ENCODE measurements at regions not wholly inside any gene's neighbourhood (a gene's known extent, or its start where the extent isn't known, plus 50 kb on each side); places are given as distances from the start of the nearest gene placed in this dataset.

DNA sequence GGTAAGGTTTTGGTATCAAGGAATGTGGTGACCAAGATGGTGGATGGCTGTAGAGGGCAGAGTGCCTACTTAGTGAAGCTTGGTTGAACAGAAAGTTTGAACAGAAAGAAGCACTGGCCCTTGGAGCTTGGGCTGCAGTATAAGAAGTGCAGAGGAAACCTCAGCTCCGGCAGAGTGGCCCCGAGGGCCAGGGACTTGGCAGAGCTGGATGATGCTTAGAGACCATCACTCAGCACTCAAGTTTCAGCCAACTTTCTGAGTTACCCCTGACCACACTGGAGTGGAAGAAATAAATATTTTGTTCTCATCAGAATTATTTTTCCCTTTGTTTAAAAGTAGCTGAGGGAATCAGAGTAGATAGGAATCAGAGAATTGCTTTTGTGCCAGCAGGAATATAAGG, 336.7 kb downstream of the C7orf25 start:
- TF ChIP-seq, protein P1, sequence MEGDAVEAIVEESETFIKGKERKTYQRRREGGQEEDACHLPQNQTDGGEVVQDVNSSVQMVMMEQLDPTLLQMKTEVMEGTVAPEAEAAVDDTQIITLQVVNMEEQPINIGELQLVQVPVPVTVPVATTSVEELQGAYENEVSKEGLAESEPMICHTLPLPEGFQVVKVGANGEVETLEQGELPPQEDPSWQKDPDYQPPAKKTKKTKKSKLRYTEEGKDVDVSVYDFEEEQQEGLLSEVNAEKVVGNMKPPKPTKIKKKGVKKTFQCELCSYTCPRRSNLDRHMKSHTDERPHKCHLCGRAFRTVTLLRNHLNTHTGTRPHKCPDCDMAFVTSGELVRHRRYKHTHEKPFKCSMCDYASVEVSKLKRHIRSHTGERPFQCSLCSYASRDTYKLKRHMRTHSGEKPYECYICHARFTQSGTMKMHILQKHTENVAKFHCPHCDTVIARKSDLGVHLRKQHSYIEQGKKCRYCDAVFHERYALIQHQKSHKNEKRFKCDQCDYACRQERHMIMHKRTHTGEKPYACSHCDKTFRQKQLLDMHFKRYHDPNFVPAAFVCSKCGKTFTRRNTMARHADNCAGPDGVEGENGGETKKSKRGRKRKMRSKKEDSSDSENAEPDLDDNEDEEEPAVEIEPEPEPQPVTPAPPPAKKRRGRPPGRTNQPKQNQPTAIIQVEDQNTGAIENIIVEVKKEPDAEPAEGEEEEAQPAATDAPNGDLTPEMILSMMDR (IDR thresholded peaks at IDR 0.05; ENCODE audit: insufficient read depth, low read depth, low read length): no peak
- POLR2A ChIA-PET: no interaction called here
- Histone ChIP-seq H3K27me3 (ENCODE audit: control insufficient read depth, insufficient read depth, low read length) (peaks cover 4% of the 10 kb centered on the region), H3K36me3 (ENCODE audit: control insufficient read depth, insufficient read depth, low read length) (no peaks in the 10 kb centered on the region), H3K4me3 (ENCODE audit: low read depth, low read length) (no peak overlapping the region)
- DNase-seq (ENCODE audit: low read depth): no peak
- CTCF ChIA-PET: interaction anchor here (0.8 to 3.1 kb wide), 9 partner anchors 89 to 634 kb away, joined by 3 to 15 read pairs (median 5); no protein-coding TSS in a partner anchor

DNA sequence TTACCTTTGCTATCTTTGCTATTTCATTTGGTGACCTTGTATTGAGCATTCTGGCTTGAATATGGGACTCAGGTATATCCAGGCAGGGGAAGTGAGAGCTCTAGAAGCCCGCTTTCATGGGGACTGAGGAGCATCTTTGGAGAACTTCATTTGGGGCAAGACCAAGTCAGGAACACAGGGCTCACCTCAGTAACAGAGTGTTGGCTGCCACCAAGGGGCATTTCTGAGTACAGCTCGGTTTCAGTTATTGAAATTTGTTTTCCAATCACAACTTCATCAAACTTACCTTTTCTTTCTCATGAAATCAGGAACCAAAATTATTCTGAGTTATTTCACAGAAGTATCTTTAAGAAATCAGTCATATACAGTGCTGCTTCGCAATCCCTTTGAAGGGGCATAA, 337.2 kb downstream of the C7orf25 start:
- Histone ChIP-seq H3K4me3 (ENCODE audit: low read depth, low read length) (no peak overlapping the region), H3K27me3 (ENCODE audit: control insufficient read depth, insufficient read depth, low read length) (peaks cover 5% of the 10 kb centered on the region), H3K36me3 (ENCODE audit: control insufficient read depth, insufficient read depth, low read length) (no peaks in the 10 kb centered on the region)
- ChIA-PET CTCF (interaction anchor here (0.7 to 3.1 kb wide), 8 partner anchors 88 to 634 kb away, joined by 3 to 15 read pairs (median 4); no protein-coding TSS in a partner anchor), POLR2A (no interaction called here)
- TF ChIP-seq, protein P1 (IDR thresholded peaks at IDR 0.05; ENCODE audit: insufficient read depth, low read depth, low read length): no peak
- DNase-seq (ENCODE audit: low read depth): no peak

DNA sequence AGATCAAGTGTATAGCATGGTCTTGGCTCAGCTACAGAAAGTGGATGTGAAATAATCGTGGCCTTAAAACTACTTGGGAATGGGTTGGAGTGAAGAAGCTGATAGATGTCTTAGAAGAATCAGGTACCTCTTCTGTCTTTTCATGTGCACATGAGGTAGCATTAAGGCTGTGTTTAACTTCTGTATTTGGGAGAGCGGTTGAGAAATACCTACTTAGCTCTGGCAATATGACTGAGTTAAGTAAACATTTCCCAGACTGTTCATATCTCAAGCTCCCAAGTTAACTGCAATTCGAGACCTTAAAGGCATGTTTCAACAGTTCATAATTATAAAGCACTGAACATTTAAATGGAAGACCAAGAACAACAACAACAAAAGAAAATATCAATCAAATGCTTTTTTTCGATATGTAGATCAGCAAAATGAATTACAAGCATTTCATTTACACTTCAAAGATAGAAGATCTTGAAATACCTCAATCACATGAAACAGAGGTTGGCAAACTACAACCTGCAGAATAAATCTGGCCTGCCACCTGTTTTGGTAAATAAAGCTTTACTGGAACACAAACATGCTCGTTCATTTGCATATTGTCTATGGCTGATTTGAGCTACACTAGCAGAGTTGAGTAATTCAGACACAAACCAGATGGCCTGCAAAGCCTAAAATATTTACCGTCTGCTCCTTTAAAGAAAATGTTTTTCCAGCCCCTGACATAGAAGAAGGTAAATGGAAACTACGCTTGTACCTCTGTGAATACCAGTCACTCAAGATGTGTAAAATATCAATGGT, 337.1 kb upstream of the GLI3 start:
- Histone ChIP-seq H3K4me3 (ENCODE audit: low read depth, low read length) (no peak overlapping the region), H3K27me3 (ENCODE audit: control insufficient read depth, insufficient read depth, low read length) (peaks cover 5% of the 10 kb centered on the region), H3K36me3 (ENCODE audit: control insufficient read depth, insufficient read depth, low read length) (no peaks in the 10 kb centered on the region)
- ChIA-PET CTCF (interaction anchor here (0.7 to 3.1 kb wide), 8 partner anchors 117 to 633 kb away, joined by 3 to 15 read pairs (median 4); no protein-coding TSS in a partner anchor), POLR2A (interaction anchor here (0.6 to 0.7 kb wide), 2 partner anchors 295 to 811 kb away, joined by 3 to 5 read pairs; no protein-coding TSS in a partner anchor)
- TF ChIP-seq, protein P1 (IDR thresholded peaks at IDR 0.05; ENCODE audit: insufficient read depth, low read depth, low read length): no peak
- DNase-seq (ENCODE audit: low read depth): no peak

DNA sequence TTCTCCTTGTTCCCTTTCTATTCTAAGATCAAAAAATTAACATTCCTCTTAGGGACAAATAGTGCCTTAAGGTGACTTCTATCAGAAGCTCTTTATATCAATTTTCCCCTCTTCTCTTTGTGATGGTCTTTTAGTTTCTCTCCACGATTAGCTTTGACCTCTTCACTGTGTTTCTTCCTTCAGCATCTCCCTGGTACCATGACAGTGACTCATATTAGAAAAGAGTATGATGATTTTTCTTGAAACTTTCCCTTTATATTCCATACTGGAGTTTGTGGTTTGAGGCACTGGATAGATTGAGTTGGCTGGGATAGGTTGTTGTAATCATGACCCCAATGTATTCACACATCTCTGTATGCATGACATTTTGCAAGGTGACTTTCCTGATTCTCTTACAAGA, 335.6 kb upstream of the GLI3 start:
- Histone ChIP-seq H3K4me3 (ENCODE audit: low read depth, low read length) (no peak overlapping the region), H3K27me3 (ENCODE audit: control insufficient read depth, insufficient read depth, low read length) (peaks cover 5% of the 10 kb centered on the region), H3K36me3 (ENCODE audit: control insufficient read depth, insufficient read depth, low read length) (no peaks in the 10 kb centered on the region)
- ChIA-PET POLR2A (no interaction called here), CTCF (interaction anchor here (1.4 kb wide), 1 partner anchor 304 kb away, joined by 3 read pairs; no protein-coding TSS in a partner anchor)
- no peak for DNase-seq (ENCODE audit: low read depth)
- TF ChIP-seq, protein P1 (IDR thresholded peaks at IDR 0.05; ENCODE audit: insufficient read depth, low read depth, low read length): no peak

DNA sequence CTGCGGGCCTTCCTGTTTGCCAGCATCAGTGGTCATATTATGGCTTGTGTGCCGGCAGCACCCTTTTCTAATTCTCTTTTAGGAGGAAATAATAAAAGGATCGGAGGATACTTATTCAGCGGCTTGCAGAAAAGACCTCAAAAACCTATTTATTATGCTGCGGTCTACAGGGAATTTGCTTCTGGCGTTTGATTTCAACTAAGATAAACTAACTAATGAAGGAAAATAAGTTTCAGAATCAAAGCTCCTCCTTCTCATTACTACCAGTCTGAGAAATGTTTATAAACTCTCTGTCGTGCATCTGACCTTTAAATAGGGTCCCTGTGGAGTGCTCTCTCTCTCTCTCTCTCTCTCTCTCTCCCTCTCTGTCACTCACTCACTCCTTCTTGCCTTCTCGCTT, 335.0 kb upstream of the GLI3 start:
- CTCF ChIA-PET: interaction anchor here (1.4 kb wide), 1 partner anchor 304 kb away, joined by 3 read pairs; no protein-coding TSS in a partner anchor
- Histone ChIP-seq H3K27me3 (ENCODE audit: control insufficient read depth, insufficient read depth, low read length) (peaks cover 5% of the 10 kb centered on the region), H3K36me3 (ENCODE audit: control insufficient read depth, insufficient read depth, low read length) (no peaks in the 10 kb centered on the region), H3K4me3 (ENCODE audit: low read depth, low read length) (no peak overlapping the region)
- TF ChIP-seq, protein P1 (IDR thresholded peaks at IDR 0.05; ENCODE audit: insufficient read depth, low read depth, low read length): no peak
- POLR2A ChIA-PET: no interaction called here
- DNase-seq (ENCODE audit: low read depth): no peak

All from BJ (cell line).